Sigmoid colon (tissue), 6 donors: ENCODE measurements at regions not wholly inside any gene's neighbourhood (a gene's known extent, or its start where the extent isn't known, plus 50 kb on each side); places are given as distances from the start of the nearest gene placed in this dataset.

Source experiments
- DNase-seq: peaks from one replicate; pipeline ENCODE4 v3.0.0-alpha.2; 2019
- H3K27ac ChIP-seq, 4 donors: fragments of 200-600 bp; sonication (generic); one replicate each; pipeline ENCODE4 v1.5.1; 2016 to 2019; ENCODE audit warnings: mild to moderate bottlenecking in 1 of 4
- H3K27me3 ChIP-seq, 3 donors: fragments of 200-600 bp; sonication (generic); one replicate each; pipeline ENCODE4 v1.5.1; 2019; ENCODE audit warnings: mild to moderate bottlenecking in 1 of 3
- H3K36me3 ChIP-seq, 4 donors: fragments of 200-600 bp; sonication (generic); one replicate each; pipeline ENCODE4 v1.5.1; 2016 to 2019
- H3K4me1 ChIP-seq, 4 donors: fragments of 200-600 bp; sonication (generic); one replicate each; pipeline ENCODE4 v1.5.1; 2017 to 2019
- H3K4me3 ChIP-seq, 4 donors: fragments of 200-600 bp; sonication (generic); one replicate each; pipeline ENCODE4 v1.5.1; 2017 to 2019; ENCODE audit warnings: mild to moderate bottlenecking in 2 of 4, moderate library complexity in 1 of 4
- H3K9me3 ChIP-seq, 4 donors: fragments of 200-600 bp in 3 of 4; sonication (generic) in 3 of 4; one replicate each; pipeline versions ENCODE4 v1.5.1 to v1.6.1; 2013 to 2019
- EP300 ChIP-seq, 4 donors: sonication (generic); formaldehyde crosslinking; IDR thresholded peaks; one replicate each; pipeline ENCODE4 v1.6.1; 2017; ENCODE audit warnings: antibody characterized with exemption in 4 of 4
- POLR2A ChIP-seq, 2 donors: fragments of 450-650 bp; IDR thresholded peaks; one replicate each; pipeline ENCODE4 v1.6.1; 2016; ENCODE audit warnings: antibody characterized with exemption in 2 of 2, mild to moderate bottlenecking in 2 of 2, moderate library complexity in 2 of 2
- POLR2AphosphoS5 ChIP-seq, 4 donors: sonication (generic); formaldehyde crosslinking; IDR thresholded peaks; one replicate each; pipeline ENCODE4 v1.6.1; 2017; ENCODE audit warnings: antibody characterized with exemption in 4 of 4
- WGBS, 2 donors: extraction: QIAGEN DNeasy Blood & Tissue Kit; methylation state at CpG; one replicate each; pipeline ENCODE4 v1.1.7; 2013; 5-methylcytosine and 5-hydroxymethylcytosine counted together
- intact Hi-C: fragments of 100-400 bp; cut with DNase I; formaldehyde crosslinking; loops from one replicate; pipeline ENCODE4 v1.15.1; 2023
- TF ChIP-seq, protein P1 (sequence below), 4 experiments: fragments of 450-650 bp in 3 of 4; fragments of 200-600 bp in 1 of 4; IDR thresholded peaks; one replicate each; pipeline ENCODE4 v1.5.1; 2016 to 2019; ENCODE audit warnings: antibody characterized with exemption in 4 of 4, mild to moderate bottlenecking in 3 of 4, moderate library complexity in 2 of 4
- donor health status: healthy with polysubstance abuse.
- donor health status: healthy.

DNA sequence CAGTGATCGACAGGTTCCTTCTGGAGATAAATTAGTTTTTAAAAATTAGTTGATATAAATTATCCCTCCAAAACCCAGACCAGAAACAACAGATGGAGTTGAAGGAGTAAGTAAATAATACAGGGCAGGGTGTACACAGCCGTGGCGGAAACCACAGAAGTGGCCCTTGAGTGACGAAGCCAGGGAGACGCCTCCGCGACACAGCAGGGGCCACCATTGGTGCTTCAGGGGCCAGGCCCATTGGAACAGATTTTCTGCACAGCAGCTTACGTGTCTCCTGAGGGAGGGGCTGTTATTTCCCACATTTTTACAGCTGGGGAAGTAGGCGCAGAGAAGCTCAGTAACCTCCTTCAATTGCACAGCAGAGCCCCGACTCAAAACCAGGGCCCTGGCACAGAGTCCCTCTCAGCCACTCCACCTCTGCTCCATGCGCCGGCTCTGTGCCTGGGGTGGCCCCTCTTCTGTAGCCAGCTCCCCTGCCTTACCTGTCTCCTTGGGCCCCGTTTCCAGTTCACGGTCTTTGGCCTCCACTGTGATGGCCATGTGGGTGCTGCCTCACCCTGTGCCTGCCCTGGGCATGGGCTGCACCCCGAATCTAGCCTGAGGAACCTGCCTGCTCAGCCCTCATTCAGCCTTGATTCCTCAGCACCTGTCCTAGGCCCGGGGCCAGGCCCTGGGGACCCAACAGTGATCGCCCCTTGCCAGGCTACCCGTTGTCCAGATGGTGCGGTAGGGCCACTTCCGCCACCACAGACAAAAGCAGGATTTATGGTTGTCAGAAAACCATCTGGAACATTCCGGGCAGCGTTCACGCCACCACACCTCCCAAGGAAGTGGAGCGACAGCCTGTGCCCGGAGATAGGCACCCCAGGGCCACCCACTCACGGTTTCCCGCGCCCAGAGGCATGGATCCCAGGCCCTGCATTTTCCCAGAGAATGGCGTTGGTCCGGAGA, 128.5 kb upstream of the GSE1 start:
- Histone ChIP-seq H3K36me3 (no peaks in the 10 kb centered on the region), H3K27me3 (no peaks in the 10 kb centered on the region), H3K27ac (no peak overlapping the region), H3K9me3 (no peaks in the 10 kb centered on the region), H3K4me3 (no peak overlapping the region), H3K4me1 (no peaks in the 10 kb centered on the region)
- TF ChIP-seq POLR2AphosphoS5 (IDR thresholded peaks at IDR 0.05) (no peak), EP300 (IDR thresholded peaks at IDR 0.05) (no peak), POLR2A (IDR thresholded peaks at IDR 0.05) (no peak)
- TF ChIP-seq, protein P1, sequence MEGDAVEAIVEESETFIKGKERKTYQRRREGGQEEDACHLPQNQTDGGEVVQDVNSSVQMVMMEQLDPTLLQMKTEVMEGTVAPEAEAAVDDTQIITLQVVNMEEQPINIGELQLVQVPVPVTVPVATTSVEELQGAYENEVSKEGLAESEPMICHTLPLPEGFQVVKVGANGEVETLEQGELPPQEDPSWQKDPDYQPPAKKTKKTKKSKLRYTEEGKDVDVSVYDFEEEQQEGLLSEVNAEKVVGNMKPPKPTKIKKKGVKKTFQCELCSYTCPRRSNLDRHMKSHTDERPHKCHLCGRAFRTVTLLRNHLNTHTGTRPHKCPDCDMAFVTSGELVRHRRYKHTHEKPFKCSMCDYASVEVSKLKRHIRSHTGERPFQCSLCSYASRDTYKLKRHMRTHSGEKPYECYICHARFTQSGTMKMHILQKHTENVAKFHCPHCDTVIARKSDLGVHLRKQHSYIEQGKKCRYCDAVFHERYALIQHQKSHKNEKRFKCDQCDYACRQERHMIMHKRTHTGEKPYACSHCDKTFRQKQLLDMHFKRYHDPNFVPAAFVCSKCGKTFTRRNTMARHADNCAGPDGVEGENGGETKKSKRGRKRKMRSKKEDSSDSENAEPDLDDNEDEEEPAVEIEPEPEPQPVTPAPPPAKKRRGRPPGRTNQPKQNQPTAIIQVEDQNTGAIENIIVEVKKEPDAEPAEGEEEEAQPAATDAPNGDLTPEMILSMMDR (IDR thresholded peaks at IDR 0.05) = no peak
- intact Hi-C loops = loop anchor here (5.0 kb wide), 1 partner anchor 62 kb away; no protein-coding TSS in a partner anchor
- WGBS, 2 donors = 83% methylated on average over 30 of the region's 30 CpGs
- no peak for DNase-seq

DNA sequence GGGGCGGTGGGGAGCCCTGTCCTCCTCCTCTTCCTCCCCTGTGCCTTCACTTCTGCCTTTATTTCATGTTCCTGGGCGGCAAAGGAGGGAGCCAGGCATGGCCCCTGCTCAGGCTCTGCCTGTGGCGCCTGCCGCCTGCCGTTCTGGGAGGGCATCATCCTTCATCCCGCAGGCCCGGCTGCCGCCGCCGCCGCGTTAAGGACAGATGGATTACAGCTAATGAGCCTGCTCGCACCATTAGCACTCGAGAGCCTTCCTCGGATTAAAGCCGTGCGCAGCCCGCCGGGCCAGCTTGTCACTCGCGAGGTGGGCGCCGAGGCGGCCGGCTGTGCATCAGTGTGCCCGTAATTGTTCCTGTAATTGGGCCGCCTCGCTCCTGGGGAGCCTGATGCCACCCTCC, 127.7 kb upstream of the GSE1 start:
- WGBS, 2 donors = 94 to 96% methylated on average over 28 of the region's 28 CpGs
- Histone ChIP-seq H3K4me3 (no peak overlapping the region), H3K9me3 (no peaks in the 10 kb centered on the region), H3K4me1 (no peaks in the 10 kb centered on the region), H3K27me3 (no peaks in the 10 kb centered on the region), H3K36me3 (no peaks in the 10 kb centered on the region), H3K27ac (no peak overlapping the region)
- no peak for DNase-seq
- intact Hi-C loops = loop anchor here (5.0 kb wide), 1 partner anchor 63 kb away; no protein-coding TSS in a partner anchor
- no peak for TF ChIP-seq POLR2A (IDR thresholded peaks at IDR 0.05)
- no peak for TF ChIP-seq EP300 (IDR thresholded peaks at IDR 0.05)
- TF ChIP-seq POLR2AphosphoS5 (IDR thresholded peaks at IDR 0.05) = no peak
- TF ChIP-seq, protein P1 (IDR thresholded peaks at IDR 0.05) = no peak

DNA sequence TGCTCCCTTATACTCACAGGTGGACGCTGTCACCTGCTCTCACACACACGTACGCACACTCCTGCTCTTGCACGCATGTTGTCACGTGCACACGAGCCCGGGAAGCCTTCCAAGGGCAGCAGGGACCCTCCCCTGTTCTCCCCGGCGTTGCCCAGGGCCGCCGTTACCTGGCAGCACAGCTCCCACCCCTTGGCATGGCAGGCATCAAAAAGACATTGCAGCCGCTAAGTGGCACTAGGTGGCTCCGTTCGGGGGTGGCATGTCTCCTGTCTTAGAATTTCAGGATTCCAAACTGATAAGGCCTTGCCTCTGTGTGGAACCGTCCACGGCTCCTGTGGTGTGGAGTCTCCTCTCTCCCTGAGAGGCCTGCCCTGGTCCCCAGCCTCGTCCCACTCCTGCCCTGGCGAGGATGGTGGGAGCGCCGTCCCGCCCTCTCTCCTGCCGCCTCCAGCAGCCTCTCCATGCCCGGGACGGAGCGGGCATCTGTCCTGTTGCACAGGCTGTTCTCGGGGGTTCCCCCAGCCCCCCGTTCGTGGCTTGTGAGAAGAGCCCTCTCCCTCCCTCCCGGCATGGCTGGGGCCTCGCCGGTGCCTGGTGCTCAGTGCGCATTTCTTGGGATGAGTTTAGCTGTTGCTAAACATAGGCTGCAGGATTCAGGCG, 126.7 kb upstream of the GSE1 start:
- Histone ChIP-seq H3K36me3 (no peaks in the 10 kb centered on the region), H3K27me3 (no peaks in the 10 kb centered on the region), H3K27ac (no peak overlapping the region), H3K4me3 (no peak overlapping the region), H3K9me3 (no peaks in the 10 kb centered on the region), H3K4me1 (peaks cover 0 to 6% (median 5%) of the 10 kb centered on the region in 4 donors)
- TF ChIP-seq POLR2A (IDR thresholded peaks at IDR 0.05) (no peak), EP300 (IDR thresholded peaks at IDR 0.05) (no peak), POLR2AphosphoS5 (IDR thresholded peaks at IDR 0.05) (no peak)
- TF ChIP-seq, protein P1 (IDR thresholded peaks at IDR 0.05) = no peak
- intact Hi-C loops = loop anchor here (5.0 kb wide), 1 partner anchor 64 kb away; no protein-coding TSS in a partner anchor
- WGBS, 2 donors = 71 to 93% methylated on average over 33 of the region's 33 CpGs
- no peak for DNase-seq

DNA sequence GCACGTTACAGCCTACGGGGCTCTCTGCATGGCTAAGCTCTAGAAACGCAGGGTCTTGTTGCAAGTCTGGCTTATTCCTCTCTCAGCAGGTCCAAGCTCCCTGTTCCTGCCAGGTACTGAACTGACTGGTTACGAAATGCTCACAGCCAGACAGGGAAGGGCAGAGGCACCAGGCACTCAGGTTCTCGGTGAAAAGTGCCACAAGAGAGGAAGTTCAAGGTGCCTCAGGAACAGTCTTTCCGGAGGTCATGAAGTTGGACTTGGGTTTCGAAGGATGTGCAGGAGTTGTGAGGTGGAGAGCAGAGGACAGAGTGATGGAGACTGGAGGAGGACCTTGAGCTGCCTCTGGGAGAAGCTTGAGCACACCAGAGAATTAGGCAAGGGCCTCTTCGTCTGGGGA, 124.7 kb upstream of the GSE1 start:
- WGBS, 2 donors = 89% methylated on average over 8 of the region's 8 CpGs
- intact Hi-C loops = loop anchor here (5.0 kb wide), 1 partner anchor 66 kb away; no protein-coding TSS in a partner anchor

More for the DNA sequence above, 124.7 kb upstream of the GSE1 start:
- H3K4me1 ChIP-seq = peaks cover 0 to 22% (median 20%) of the 10 kb centered on the region in 4 donors
- no peak overlapping the region for H3K27ac ChIP-seq
- no peaks in the 10 kb centered on the region for H3K27me3 ChIP-seq
- TF ChIP-seq EP300 (IDR thresholded peaks at IDR 0.05) = no peak
- TF ChIP-seq, protein P1 (IDR thresholded peaks at IDR 0.05) = no peak
- no peak for TF ChIP-seq POLR2A (IDR thresholded peaks at IDR 0.05)
- TF ChIP-seq POLR2AphosphoS5 (IDR thresholded peaks at IDR 0.05) = no peak
- H3K4me3 ChIP-seq = no peak overlapping the region
- DNase-seq = no peak
- H3K9me3 ChIP-seq = no peaks in the 10 kb centered on the region
- H3K36me3 ChIP-seq = no peaks in the 10 kb centered on the region
